Vagina (tissue), 2 donors: ENCODE measurements at regions not wholly inside any gene's neighbourhood (a gene's known extent, or its start where the extent isn't known, plus 50 kb on each side); places are given as distances from the start of the nearest gene placed in this dataset.

Experiments
- POLR2A ChIP-seq, 2 donors: fragments of 450-650 bp; IDR thresholded peaks; one replicate each; pipeline ENCODE4 v1.6.1; 2017; ENCODE audit warnings: antibody characterized with exemption in 2 of 2, mild to moderate bottlenecking in 2 of 2, moderate library complexity in 2 of 2
- TF ChIP-seq, protein P1 (sequence below), 3 experiments: fragments of 450-650 bp in 2 of 3; fragments of 200-600 bp in 1 of 3; sonication (generic) in 1 of 3; IDR thresholded peaks; one replicate each; pipeline ENCODE4 v1.5.1; 2017 to 2019; ENCODE audit warnings: antibody characterized with exemption in 3 of 3, mild to moderate bottlenecking in 2 of 3, moderate library complexity in 2 of 3

DNA sequence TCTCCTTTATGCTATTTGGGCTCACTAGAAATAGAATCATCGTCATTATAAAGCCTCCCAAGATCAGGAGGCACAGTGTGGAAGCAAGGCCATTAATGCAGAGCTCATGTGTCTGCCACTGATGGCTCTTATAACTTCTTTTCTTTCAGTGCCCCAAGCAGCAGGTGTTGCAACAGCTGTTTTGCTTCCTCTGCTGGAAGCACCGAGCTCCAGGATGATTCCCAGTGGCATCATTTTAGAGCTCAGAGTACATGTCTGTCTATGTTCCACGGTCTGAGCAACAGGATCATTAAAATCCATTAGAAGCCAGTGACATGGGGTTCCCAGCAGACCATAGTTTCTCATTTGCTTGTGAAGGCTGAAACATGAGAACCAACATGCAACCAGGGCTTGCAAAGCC, 803.0 kb upstream of the FAT3 start:
- TF ChIP-seq, protein P1, sequence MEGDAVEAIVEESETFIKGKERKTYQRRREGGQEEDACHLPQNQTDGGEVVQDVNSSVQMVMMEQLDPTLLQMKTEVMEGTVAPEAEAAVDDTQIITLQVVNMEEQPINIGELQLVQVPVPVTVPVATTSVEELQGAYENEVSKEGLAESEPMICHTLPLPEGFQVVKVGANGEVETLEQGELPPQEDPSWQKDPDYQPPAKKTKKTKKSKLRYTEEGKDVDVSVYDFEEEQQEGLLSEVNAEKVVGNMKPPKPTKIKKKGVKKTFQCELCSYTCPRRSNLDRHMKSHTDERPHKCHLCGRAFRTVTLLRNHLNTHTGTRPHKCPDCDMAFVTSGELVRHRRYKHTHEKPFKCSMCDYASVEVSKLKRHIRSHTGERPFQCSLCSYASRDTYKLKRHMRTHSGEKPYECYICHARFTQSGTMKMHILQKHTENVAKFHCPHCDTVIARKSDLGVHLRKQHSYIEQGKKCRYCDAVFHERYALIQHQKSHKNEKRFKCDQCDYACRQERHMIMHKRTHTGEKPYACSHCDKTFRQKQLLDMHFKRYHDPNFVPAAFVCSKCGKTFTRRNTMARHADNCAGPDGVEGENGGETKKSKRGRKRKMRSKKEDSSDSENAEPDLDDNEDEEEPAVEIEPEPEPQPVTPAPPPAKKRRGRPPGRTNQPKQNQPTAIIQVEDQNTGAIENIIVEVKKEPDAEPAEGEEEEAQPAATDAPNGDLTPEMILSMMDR (IDR thresholded peaks at IDR 0.05) = no peak
- no peak for TF ChIP-seq POLR2A (IDR thresholded peaks at IDR 0.05)
